Adrenal gland (tissue), 5 donors: ENCODE measurements at regions not wholly inside any gene's neighbourhood (a gene's known extent, or its start where the extent isn't known, plus 50 kb on each side); places are given as distances from the start of the nearest gene placed in this dataset.

Experiments used
- POLR2A ChIP-seq, 2 donors: fragments of 450-650 bp; IDR thresholded peaks; one replicate each; pipeline ENCODE4 v1.6.1; 2017; ENCODE audit warnings: antibody characterized with exemption in 2 of 2, mild to moderate bottlenecking in 2 of 2, moderate library complexity in 1 of 2
- TF ChIP-seq, protein P1 (sequence below), 6 experiments: fragments of 450-650 bp in 4 of 6; fragments of 200-600 bp in 2 of 6; sonication (generic) in 1 of 6; IDR thresholded peaks; 1 replicate in 5 of 6; 2 replicates in 1 of 6; pipeline versions ENCODE4 v1.5.1 to v1.8.0; 2016 to 2021; ENCODE audit warnings: antibody characterized with exemption in 6 of 6, mild to moderate bottlenecking in 2 of 6, moderate library complexity in 1 of 6
- donor health status: DM: no; HTN: no; CAD: no.

DNA sequence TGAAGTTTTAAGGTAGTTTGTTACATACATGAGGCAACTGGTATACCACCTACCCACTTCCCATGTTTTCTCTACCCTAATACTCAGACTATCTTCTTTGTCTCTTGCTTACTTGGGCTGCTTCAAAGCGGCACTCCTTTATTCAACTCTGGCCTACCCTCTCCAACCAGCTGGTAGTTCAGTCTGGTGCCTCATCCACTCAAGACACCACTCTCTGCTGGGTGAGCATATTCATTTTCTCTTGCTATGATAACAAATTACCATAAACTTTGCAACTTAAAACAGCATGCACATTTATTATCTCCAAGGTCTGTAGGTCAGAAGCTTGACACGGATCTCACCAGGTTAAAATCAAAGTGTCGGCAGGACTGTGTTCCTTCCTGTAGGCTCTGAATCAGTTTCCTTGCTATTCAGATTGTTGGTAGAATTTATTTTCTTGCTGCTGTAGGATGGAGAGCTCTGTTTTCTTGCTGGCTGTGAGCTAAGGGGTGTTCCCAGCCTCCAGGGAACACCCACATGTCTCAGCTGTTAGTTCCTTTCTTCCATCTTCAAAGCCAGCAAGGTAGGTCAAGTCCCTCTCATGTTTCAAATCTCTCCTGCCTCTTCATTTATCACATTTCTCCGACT is 666.0 kb downstream of the DIAPH3 start:
- TF ChIP-seq, protein P1, sequence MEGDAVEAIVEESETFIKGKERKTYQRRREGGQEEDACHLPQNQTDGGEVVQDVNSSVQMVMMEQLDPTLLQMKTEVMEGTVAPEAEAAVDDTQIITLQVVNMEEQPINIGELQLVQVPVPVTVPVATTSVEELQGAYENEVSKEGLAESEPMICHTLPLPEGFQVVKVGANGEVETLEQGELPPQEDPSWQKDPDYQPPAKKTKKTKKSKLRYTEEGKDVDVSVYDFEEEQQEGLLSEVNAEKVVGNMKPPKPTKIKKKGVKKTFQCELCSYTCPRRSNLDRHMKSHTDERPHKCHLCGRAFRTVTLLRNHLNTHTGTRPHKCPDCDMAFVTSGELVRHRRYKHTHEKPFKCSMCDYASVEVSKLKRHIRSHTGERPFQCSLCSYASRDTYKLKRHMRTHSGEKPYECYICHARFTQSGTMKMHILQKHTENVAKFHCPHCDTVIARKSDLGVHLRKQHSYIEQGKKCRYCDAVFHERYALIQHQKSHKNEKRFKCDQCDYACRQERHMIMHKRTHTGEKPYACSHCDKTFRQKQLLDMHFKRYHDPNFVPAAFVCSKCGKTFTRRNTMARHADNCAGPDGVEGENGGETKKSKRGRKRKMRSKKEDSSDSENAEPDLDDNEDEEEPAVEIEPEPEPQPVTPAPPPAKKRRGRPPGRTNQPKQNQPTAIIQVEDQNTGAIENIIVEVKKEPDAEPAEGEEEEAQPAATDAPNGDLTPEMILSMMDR (IDR thresholded peaks at IDR 0.05): no peak
- TF ChIP-seq POLR2A (IDR thresholded peaks at IDR 0.05): no peak
